HUES48 (cell line): ENCODE measurements at regions not wholly inside any gene's neighbourhood (a gene's known extent, or its start where the extent isn't known, plus 50 kb on each side); places are given as distances from the start of the nearest gene placed in this dataset.
"Not testable (repeated sequence)": the region's sequence is repeated elsewhere in the genome, so short reads cannot be mapped to it uniquely, and the experiment has no call there.

Source experiments
- H3K27ac ChIP-seq: one replicate; pipeline ENCODE4 v1.7.0; 2013; ENCODE audit warnings: low read depth, low read length, inconsistent platforms
- H3K27me3 ChIP-seq: 2 replicates; pipeline ENCODE4 v1.6.1; 2013; ENCODE audit warnings: mild to moderate bottlenecking, low read length; ENCODE audit not compliant: control insufficient read depth, insufficient read depth
- H3K36me3 ChIP-seq: 2 replicates; pipeline ENCODE4 v1.6.1; 2013; ENCODE audit warnings: low read length; ENCODE audit not compliant: control insufficient read depth, insufficient read depth
- H3K4me1 ChIP-seq: 2 replicates; pipeline ENCODE4 v1.6.1; 2013; ENCODE audit warnings: mild to moderate bottlenecking, low read length; ENCODE audit not compliant: control insufficient read depth, insufficient read depth
- H3K4me3 ChIP-seq: 2 replicates; pipeline ENCODE4 v1.5.1; 2013; ENCODE audit warnings: mild to moderate bottlenecking, low read depth, low read length
- H3K9ac ChIP-seq: 2 replicates; pipeline ENCODE4 v1.6.1; 2013; ENCODE audit warnings: mild to moderate bottlenecking, low read depth, low read length, moderate library complexity
- H3K9me3 ChIP-seq: 2 replicates; pipeline ENCODE4 v1.6.1; 2013; ENCODE audit warnings: low read length; ENCODE audit not compliant: control insufficient read depth, insufficient read depth

DNA sequence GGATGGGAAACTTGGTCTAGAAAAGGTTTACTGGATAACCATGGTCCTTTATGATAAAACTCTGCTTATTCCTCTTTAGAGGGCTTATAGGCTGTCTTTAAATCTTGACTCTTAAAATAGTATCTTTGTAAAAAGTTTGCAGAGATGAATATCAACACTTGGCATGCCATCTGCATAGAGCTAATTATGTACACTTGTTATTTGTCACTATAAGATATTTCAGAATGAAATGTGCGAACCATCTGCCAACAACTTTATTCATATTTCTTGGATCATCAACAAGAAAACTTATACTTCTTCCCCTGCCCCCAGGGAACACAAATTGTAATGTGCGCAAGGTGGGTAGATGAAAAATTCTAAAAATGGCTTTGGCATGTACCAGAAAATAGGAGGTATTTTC is 653.0 kb upstream of the CHAC2 start:
- Histone ChIP-seq H3K9ac (no peak overlapping the region), H3K36me3 (no peaks in the 10 kb centered on the region), H3K27me3 (no peaks in the 10 kb centered on the region), H3K9me3 (no peaks in the 10 kb centered on the region), H3K4me3 (no peak overlapping the region), H3K4me1 (peaks cover 30% of the 10 kb centered on the region), H3K27ac (no peak overlapping the region)

DNA sequence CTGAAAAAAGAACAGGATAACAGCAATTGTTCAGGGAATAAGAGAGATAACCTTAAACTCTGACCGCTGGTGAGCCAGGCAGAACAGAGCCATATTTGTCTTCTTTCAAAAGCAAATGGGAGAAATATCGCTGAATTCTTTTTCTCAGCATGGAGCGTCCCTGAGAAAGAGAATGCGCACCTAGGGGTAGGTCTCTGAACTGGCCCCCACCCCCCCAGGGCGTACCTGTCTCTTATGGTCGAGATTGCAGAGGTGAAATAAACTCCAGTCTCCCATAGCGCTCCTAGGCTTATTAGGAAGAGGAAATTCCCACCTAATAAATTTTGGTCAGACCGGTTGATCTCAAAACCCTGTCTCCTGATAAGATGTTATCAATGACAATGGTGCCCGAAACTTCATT is 655.2 kb upstream of the CHAC2 start:
- H3K4me3 ChIP-seq: peak overlapping the region; percentile 19; the same call in 1 of the 2 replicates
- peak overlapping the region; percentile 60 for H3K27ac ChIP-seq
- not testable (repeated sequence) for H3K27me3 ChIP-seq, H3K9ac ChIP-seq, H3K36me3 ChIP-seq, H3K9me3 ChIP-seq
- peaks cover 30% of the 10 kb centered on the region for H3K4me1 ChIP-seq

DNA sequence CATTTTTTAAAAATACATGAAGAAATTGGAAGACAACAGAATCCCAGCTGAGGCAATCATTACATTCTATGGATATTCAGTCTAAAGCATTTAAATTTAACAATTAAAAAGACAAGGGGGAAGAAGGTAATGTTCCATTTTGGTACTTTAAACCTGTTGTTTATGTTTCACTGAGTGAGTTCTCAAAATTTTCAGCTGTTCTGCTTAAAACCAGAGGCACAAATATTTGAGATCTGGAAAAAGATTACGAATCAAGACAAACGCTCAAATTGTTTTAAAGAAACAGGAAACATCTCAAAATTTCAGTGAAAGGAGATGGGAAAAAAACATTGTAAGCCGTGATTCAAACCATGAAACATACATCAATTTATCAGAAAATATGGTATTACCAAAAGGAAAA is 656.2 kb upstream of the CHAC2 start:
- H3K9me3 ChIP-seq: no peaks in the 10 kb centered on the region
- H3K36me3 ChIP-seq: no peaks in the 10 kb centered on the region
- H3K27ac ChIP-seq: peak overlapping the region; percentile 61
- peaks cover 30% of the 10 kb centered on the region for H3K4me1 ChIP-seq
- H3K27me3 ChIP-seq: no peaks in the 10 kb centered on the region
- H3K9ac ChIP-seq: no peak overlapping the region
- no peak overlapping the region for H3K4me3 ChIP-seq

DNA sequence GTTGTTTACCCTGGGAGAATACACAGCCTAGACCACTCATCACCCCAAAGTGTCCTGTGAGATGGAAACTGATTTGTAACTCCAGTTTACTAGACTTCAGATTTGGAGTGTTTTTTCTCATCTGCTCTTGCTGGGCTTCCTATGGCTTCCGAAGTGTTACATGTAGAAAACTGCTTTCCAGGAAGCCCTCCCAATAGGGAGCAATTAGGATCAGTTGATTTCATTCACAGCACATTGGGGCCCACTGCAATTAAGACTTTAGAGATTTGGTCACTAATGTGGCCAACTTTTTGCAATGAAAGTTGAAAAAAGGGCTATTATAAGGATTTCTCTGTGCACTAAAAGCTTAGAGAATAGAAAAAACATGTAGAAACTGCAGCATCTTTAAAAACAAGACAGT is 656.6 kb upstream of the CHAC2 start:
- H3K4me1 ChIP-seq: peaks cover 30% of the 10 kb centered on the region
- H3K27ac ChIP-seq: peak overlapping the region; percentile 61
- H3K9ac ChIP-seq: no peak overlapping the region
- no peaks in the 10 kb centered on the region for H3K36me3 ChIP-seq
- H3K9me3 ChIP-seq: no peaks in the 10 kb centered on the region
- no peak overlapping the region for H3K4me3 ChIP-seq
- H3K27me3 ChIP-seq: no peaks in the 10 kb centered on the region

DNA sequence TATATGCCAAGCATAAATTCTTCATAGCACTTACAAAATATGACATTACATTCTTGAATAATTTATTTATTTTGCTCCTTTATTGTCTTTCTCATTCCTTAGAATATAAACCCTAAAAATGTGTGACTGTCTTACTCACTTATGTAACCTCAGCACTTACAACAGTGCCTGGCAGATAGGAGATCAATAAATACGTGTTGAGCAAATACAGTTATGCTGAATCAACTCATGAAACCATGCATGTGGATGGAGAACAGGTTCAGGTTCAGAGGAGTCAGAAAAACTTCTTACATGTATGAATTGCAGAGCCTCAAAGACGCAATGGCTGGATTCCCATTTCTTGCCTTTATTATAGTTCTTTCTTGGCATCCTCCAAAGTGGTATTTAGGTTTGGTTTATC is 659.4 kb upstream of the CHAC2 start:
- Histone ChIP-seq H3K9ac (no peak overlapping the region), H3K9me3 (no peaks in the 10 kb centered on the region), H3K36me3 (no peaks in the 10 kb centered on the region), H3K27me3 (no peaks in the 10 kb centered on the region), H3K4me1 (peaks cover 31% of the 10 kb centered on the region), H3K27ac (no peak overlapping the region), H3K4me3 (no peak overlapping the region)

DNA sequence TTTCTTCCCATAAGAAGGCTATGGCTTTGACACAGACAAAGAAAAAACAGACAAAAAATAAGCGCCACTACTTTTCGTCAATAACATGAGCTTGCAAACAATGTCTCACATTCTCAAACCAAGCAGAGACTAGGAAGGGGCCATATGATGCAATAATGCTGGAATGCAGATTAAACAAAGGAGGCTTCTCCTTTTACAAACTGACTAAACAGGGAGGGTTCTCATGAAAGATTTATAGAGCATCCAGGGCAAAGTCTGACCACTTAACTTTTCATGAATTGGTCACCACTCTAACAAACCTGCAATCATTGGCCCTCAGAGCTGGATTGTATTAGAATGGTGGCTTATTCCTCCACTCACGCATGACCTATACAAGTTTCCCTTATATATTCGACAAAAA is 663.3 kb upstream of the CHAC2 start:
- Histone ChIP-seq H3K4me1 (peaks cover 12% of the 10 kb centered on the region; the same call in 1 of the 2 replicates), H3K36me3 (no peaks in the 10 kb centered on the region), H3K4me3 (no peak overlapping the region; the same call in 1 of the 2 replicates), H3K27ac (peak overlapping the region; percentile 30), H3K27me3 (no peaks in the 10 kb centered on the region), H3K9me3 (no peaks in the 10 kb centered on the region), H3K9ac (no peak overlapping the region)

DNA sequence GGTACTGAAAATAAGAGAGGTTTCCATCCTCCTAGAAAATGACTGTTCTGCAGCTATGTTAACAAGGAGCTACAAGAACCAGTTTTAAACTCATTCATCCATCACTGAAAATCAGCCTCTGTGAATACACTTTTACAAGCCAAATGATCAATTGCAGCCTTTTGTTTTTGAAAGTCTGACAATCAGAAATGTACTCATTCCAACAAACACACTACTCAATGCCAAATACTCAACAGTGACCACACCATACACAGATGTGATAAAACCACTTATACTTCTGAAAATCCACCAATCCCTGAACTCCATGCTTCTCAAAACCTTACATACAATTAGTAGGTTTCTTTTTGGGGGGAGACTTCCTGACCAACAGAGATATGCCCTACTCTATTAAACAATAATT is 663.9 kb upstream of the CHAC2 start:
- no peaks in the 10 kb centered on the region for H3K27me3 ChIP-seq
- peaks cover 12% of the 10 kb centered on the region; the same call in 1 of the 2 replicates for H3K4me1 ChIP-seq
- H3K4me3 ChIP-seq: no peak overlapping the region; the same call in 1 of the 2 replicates
- H3K9me3 ChIP-seq: no peaks in the 10 kb centered on the region
- no peak overlapping the region for H3K9ac ChIP-seq
- H3K27ac ChIP-seq: peak overlapping the region; percentile 30
- no peaks in the 10 kb centered on the region for H3K36me3 ChIP-seq

DNA sequence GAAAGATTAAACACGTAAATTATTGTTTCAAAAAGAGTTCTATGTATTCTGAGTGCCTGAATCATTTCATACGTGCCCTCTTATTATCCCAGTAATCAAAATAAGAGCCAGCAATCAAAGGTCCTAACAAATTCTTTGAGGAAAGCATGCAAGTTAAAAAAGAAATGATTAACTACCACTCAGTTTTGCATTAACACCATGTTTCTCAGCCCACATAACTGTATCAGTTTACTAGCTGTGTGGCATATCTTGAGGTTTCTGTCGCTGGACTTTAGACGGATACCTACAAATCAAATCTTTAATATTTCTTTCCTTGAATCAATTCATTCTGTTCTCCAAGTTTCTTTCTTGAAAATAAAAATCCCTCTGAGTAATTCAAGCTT is 668.9 kb upstream of the CHAC2 start:
- H3K4me3 ChIP-seq: no peak overlapping the region
- H3K36me3 ChIP-seq: no peaks in the 10 kb centered on the region
- no peaks in the 10 kb centered on the region for H3K27me3 ChIP-seq
- no peak overlapping the region for H3K9ac ChIP-seq
- no peak overlapping the region for H3K27ac ChIP-seq
- H3K4me1 ChIP-seq: peaks cover 4% of the 10 kb centered on the region
- H3K9me3 ChIP-seq: no peaks in the 10 kb centered on the region

DNA sequence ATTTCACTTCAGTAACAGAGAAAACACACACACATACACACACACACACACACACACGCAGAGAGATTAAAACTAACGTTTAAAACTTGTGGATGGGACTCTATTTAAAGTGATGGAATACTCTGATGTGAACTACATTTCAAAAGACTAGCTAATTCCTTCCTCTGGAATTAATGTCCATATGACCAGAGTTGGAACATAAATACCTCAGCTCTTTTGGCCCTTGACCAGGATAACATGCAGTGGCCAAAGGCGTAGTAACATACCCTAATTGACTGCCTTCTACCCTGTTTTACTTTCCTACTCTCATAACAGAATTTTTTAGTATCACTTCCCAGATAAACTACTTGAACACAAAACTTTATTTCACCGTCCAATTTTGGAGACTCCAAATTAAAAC is 671.3 kb upstream of the CHAC2 start:
- H3K4me1 ChIP-seq: no peaks in the 10 kb centered on the region; the same call in 1 of the 2 replicates
- no peak overlapping the region for H3K27ac ChIP-seq
- H3K27me3 ChIP-seq: no peaks in the 10 kb centered on the region
- H3K36me3 ChIP-seq: no peaks in the 10 kb centered on the region
- H3K4me3 ChIP-seq: no peak overlapping the region
- no peaks in the 10 kb centered on the region for H3K9me3 ChIP-seq
- H3K9ac ChIP-seq: no peak overlapping the region

DNA sequence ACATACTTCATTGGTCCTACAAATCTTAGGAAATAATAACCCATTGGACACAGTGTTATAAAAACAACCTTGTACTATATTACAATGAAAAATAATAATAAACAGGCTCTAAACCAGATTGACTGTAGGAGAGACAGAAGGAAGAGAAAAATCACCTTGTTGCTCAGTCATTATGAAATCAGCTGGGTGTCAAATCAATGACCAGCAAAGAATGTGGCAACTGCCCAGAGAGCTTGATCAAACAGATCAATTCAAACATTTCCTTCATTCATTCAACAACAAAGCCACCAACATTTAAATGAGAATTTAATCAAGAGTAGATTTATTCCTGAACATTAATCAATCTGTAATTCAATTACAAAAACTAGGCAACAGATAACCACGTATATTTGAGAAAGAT is 671.9 kb upstream of the CHAC2 start:
- Histone ChIP-seq H3K27ac (no peak overlapping the region), H3K27me3 (no peaks in the 10 kb centered on the region), H3K36me3 (no peaks in the 10 kb centered on the region), H3K4me1 (no peaks in the 10 kb centered on the region; the same call in 1 of the 2 replicates), H3K4me3 (no peak overlapping the region), H3K9me3 (no peaks in the 10 kb centered on the region), H3K9ac (no peak overlapping the region)

DNA sequence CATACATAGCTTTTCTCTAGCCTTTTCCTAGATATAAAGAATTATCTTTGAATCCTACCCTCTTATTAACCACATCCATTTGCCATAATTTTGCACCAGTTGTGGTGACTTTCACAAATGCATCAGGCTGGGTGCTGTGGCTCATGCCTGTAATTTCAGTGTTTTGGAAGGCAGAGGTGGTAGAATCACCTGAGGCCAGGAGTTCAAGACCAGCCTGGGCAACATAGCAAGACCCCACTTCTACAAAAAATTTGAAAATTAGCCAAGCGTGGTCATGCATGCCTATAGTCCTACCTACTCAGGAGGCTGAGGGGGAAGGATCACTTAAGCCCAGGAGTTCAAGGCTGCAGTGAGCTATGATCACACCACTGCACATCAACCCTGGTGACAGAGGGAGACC is 672.4 kb upstream of the CHAC2 start:
- Histone ChIP-seq H3K27me3 (no peaks in the 10 kb centered on the region), H3K27ac (no peak overlapping the region), H3K9ac (no peak overlapping the region), H3K4me1 (no peaks in the 10 kb centered on the region; the same call in 1 of the 2 replicates), H3K9me3 (no peaks in the 10 kb centered on the region), H3K36me3 (no peaks in the 10 kb centered on the region), H3K4me3 (no peak overlapping the region)

DNA sequence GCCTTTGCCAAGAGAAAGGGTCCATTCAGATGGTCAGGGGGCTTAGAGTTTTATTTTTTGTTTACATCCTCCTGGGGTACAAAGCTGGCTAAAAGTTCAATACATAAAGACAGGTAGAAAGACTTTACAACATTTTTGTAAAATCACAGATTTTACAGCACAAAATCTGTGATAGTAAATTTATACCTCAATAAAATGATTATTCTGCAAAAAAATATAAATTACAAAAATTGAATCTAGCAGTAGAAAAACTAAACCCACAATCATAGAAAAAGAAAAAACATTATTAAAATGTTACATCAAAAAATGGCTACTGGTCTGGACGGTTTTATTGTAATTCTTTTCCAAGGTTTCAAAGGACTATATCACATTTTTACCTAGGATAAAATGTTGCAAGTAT is 674.2 kb upstream of the CHAC2 start:
- Histone ChIP-seq H3K9ac (no peak overlapping the region), H3K9me3 (no peaks in the 10 kb centered on the region), H3K4me3 (no peak overlapping the region), H3K27me3 (no peaks in the 10 kb centered on the region), H3K4me1 (no peaks in the 10 kb centered on the region; the same call in 1 of the 2 replicates), H3K27ac (no peak overlapping the region), H3K36me3 (no peaks in the 10 kb centered on the region)
